ENCODE measurements at regions not wholly inside any gene's neighbourhood (a gene's known extent, or its start where the extent isn't known, plus 50 kb on each side); places are given as distances from the start of the nearest gene placed in this dataset.
A peak's percentile ranks its signal among the peaks of the same experiment; 100 is the strongest.

DNA sequence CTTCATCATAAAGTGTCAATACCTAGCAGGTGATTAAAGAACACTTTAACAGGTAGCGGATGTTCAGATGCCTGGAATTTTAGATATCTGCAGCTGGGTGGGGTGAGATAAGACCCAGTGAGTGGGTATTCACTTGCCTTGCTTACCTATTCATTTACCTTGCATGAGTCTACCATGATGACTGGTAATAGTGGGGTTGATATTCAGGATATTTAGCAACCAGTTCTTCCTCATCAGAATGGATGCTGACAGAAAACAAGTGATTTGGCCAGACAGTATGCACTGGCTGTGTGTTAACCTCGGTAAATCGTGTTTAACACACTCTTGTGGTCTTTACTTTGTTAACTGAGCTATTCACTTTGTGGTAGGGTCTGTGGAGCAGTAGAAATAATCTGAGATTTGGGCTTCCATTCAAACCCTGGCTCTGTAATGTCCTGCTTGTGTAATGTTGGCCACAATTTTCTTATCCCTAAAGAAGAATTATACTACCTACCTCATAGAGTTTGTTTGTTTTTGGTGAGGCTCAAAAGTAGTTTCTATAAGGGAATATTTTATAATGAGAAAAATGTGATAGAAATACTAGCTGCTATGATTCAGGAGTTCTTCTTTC lies 391.9 kb upstream of the TBL1XR1 start:
- Histone ChIP-seq H3K9me3 (no peaks in the 10 kb centered on the region), H3K27me3 (no peaks in the 10 kb centered on the region), H3K36me3 (no peaks in the 10 kb centered on the region), H3K4me3 (ENCODE audit: low read depth, low read length) (no peak overlapping the region), H3K4me1 (peaks cover 5% of the 10 kb centered on the region; the same call in 1 of the 2 replicates)
- DNase-seq, result no peak
- TF ChIP-seq, protein P1, sequence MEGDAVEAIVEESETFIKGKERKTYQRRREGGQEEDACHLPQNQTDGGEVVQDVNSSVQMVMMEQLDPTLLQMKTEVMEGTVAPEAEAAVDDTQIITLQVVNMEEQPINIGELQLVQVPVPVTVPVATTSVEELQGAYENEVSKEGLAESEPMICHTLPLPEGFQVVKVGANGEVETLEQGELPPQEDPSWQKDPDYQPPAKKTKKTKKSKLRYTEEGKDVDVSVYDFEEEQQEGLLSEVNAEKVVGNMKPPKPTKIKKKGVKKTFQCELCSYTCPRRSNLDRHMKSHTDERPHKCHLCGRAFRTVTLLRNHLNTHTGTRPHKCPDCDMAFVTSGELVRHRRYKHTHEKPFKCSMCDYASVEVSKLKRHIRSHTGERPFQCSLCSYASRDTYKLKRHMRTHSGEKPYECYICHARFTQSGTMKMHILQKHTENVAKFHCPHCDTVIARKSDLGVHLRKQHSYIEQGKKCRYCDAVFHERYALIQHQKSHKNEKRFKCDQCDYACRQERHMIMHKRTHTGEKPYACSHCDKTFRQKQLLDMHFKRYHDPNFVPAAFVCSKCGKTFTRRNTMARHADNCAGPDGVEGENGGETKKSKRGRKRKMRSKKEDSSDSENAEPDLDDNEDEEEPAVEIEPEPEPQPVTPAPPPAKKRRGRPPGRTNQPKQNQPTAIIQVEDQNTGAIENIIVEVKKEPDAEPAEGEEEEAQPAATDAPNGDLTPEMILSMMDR (IDR thresholded peaks at IDR 0.05; ENCODE audit: low read depth, low read length), result no peak

DNA sequence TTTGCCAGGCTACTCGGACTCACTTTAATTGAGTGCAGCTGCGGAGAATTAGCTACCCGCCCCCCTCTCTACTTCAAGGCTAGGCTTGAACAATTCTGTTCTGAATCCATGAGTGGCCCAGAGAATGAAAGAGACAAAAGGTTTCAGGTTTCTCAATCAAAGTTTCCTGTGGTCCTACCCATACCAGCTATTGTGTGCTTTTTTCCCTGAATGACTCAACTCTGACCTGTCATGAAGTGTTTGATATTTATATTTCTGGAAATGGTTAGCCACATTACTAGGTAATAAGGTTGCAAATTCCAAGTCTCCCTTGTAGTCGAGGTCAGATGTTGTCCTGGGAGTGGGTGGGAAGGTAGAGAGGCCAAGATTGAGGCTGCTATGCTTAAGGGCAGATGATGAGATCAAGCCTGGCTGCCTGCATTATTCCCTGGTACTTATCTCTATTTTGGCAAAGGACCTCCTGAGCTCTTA lies 392.7 kb upstream of the TBL1XR1 start:
- H3K4me3 ChIP-seq (ENCODE audit: low read depth, low read length), result no peak overlapping the region

DNA sequence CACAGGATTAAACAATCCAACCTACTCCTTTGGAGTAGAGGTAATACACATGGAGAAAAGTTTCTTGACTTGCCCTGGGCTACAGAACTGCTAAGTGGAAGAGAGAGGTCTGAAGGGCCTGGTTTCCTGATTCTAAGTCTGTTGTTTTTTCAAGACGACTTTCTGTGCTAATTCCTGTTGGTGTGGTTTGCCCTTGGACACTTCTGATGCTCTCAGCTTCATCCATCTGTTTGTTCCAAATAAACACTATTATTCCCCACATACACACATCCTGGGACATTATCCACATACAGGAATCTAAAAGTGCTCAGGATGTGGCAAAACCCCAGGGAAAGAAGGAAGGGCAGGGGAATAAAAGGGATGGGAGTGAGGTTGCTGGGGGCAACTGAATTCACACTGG lies 393.5 kb upstream of the TBL1XR1 start:
- DNase-seq, result no peak
- H3K4me1 ChIP-seq, result peaks cover 17% of the 10 kb centered on the region

More for the DNA sequence above, 392.7 kb upstream of the TBL1XR1 start:
- Histone ChIP-seq H3K9me3 (no peaks in the 10 kb centered on the region), H3K27me3 (no peaks in the 10 kb centered on the region), H3K36me3 (no peaks in the 10 kb centered on the region), H3K4me1 (peaks cover 13% of the 10 kb centered on the region)
- DNase-seq, result no peak
- TF ChIP-seq, protein P1 (IDR thresholded peaks at IDR 0.05; ENCODE audit: low read depth, low read length), result no peak

DNA sequence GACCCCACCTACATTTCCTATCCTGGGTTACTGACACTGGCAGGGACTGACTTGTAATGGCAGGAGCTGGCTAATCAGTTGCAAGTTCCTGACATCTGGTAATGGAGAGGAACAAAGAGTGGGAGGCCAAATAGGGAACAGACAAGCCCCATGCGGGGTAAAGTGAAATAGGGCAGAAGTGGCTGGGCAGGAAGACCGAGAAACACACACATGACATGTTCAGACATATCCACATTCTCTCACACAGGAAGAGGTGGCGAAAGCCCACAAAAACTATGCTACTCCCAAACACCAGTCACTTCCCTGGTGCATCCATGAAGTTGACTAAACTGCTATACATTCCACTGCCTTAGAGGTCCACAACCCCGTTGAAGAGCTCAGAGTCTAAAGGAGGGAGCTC lies 394.1 kb upstream of the TBL1XR1 start:
- Histone ChIP-seq H3K36me3 (no peaks in the 10 kb centered on the region), H3K27me3 (no peaks in the 10 kb centered on the region), H3K4me3 (ENCODE audit: low read depth, low read length) (no peak overlapping the region), H3K4me1 (peaks cover 21% of the 10 kb centered on the region), H3K9me3 (no peaks in the 10 kb centered on the region)
- no peak for DNase-seq
- TF ChIP-seq, protein P1 (IDR thresholded peaks at IDR 0.05; ENCODE audit: low read depth, low read length), result no peak

More for the DNA sequence above, 393.5 kb upstream of the TBL1XR1 start:
- Histone ChIP-seq H3K27me3 (no peaks in the 10 kb centered on the region), H3K9me3 (no peaks in the 10 kb centered on the region), H3K36me3 (no peaks in the 10 kb centered on the region), H3K4me3 (ENCODE audit: low read depth, low read length) (no peak overlapping the region)
- TF ChIP-seq, protein P1 (IDR thresholded peaks at IDR 0.05; ENCODE audit: low read depth, low read length), result no peak

DNA sequence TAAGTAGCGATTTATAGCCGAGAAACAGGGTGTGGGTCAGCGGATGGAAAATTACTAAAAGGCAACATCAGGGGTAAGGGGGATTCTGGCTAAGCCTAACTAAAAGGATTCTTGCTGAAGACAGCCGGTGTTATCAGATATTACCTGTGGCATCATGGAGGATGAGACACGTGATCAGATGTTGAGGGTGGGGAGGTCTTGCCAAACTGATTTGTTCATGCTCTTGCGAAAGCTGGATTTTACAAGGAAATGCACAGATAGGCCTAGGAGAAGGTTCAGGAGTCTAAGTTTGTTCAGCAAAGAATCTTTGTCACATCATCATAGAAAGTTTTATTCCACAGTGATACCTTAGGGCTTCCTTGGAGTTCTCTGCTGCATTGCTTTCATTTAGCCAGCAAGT lies 396.8 kb upstream of the TBL1XR1 start:
- Histone ChIP-seq H3K4me1 (peaks cover 46% of the 10 kb centered on the region), H3K9me3 (no peaks in the 10 kb centered on the region), H3K27me3 (no peaks in the 10 kb centered on the region), H3K4me3 (ENCODE audit: low read depth, low read length) (no peak overlapping the region), H3K36me3 (no peaks in the 10 kb centered on the region)
- DNase-seq, result no peak
- TF ChIP-seq, protein P1 (IDR thresholded peaks at IDR 0.05; ENCODE audit: low read depth, low read length), result no peak

DNA sequence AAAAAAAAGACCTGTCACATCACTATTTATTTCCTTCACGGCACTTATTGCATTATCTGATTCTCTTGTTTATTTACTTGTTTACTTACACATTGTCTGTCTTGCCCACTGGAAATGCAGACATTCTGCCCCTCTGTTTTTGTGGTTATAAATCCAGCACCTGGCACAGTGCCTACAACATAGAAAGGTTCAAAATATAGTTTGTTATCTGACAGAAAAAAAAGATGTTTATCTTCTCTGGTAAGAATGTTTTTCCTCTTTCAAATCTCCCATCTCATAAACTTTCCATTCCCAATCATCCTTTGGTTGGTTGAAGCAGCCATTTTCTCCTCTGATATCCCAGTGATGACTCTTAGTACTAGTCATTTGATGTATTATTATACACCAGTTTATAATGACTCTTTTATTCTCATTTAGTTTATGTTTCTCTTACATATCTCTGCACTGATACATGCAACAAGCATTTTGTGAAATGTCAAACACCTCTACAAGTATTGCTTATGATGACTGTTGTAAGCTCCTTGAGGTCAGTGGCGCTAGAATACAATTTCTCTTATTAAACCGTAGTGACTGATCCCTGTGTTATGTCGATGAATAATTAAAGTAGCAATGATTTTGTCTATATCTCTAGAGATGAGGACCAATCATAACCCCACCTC lies 398.4 kb upstream of the TBL1XR1 start:
- TF ChIP-seq, protein P1 (IDR thresholded peaks at IDR 0.05; ENCODE audit: low read depth, low read length), result no peak
- H3K4me1 ChIP-seq, result peaks cover 41% of the 10 kb centered on the region
- no peak for DNase-seq
- H3K36me3 ChIP-seq, result no peaks in the 10 kb centered on the region
- H3K4me3 ChIP-seq (ENCODE audit: low read depth, low read length), result 0 out of 2 replicates have a peak overlapping the region, but pooled peaks have one; percentile 2
- no peaks in the 10 kb centered on the region for H3K9me3 ChIP-seq
- H3K27me3 ChIP-seq, result no peaks in the 10 kb centered on the region

Measured in BE2C (cell line).